Keratinocyte (primary cell): ENCODE measurements at regions not wholly inside any gene's neighbourhood (a gene's known extent, or its start where the extent isn't known, plus 50 kb on each side); places are given as distances from the start of the nearest gene placed in this dataset.

Source experiments
- CTCF ChIP-seq, 3 experiments: IDR thresholded peaks in 1 of 3; conservative IDR thresholded peaks in 1 of 3; optimal IDR thresholded peaks in 1 of 3; 2 replicates in 2 of 3; 3 replicates in 1 of 3; pipeline versions ENCODE3 to v1.5.1; 2011; ENCODE audit warnings: low read length in 3 of 3, mild to moderate bottlenecking in 3 of 3, moderate library complexity in 2 of 3, control low read depth in 1 of 3, inconsistent platforms in 1 of 3; ENCODE audit not compliant: insufficient read depth in 2 of 3; ENCODE audit errors: extremely low read depth in 1 of 3
- EZH2 ChIP-seq: IDR thresholded peaks from one replicate; pipeline ENCODE4 v1.6.1; 2012; ENCODE audit warnings: inconsistent platforms, mild to moderate bottlenecking, low read length, moderate library complexity

GRCh38 chr12:115371711-115372110 is 687.7 kb upstream of the TBX3 start:
- TF ChIP-seq CTCF (optimal IDR thresholded peaks at IDR 0.05 in 1 of 3, IDR thresholded peaks at IDR 0.05 in 1 of 3, conservative IDR thresholded peaks at IDR 0.05 in 1 of 3; ENCODE audit: extremely low read depth in 1 of 3, insufficient read depth in 2 of 3, low read length in 3 of 3) (no peak), EZH2 (no peak)
